GM18951 (cell line): ENCODE measurements at regions not wholly inside any gene's neighbourhood (a gene's known extent, or its start where the extent isn't known, plus 50 kb on each side); places are given as distances from the start of the nearest gene placed in this dataset.

Experiments used
- POLR2A ChIP-seq: IDR thresholded peaks from 4 replicates; pipeline ENCODE4 v1.6.1; 2011; ENCODE audit warnings: mild to moderate bottlenecking; ENCODE audit not compliant: insufficient read length, insufficient read depth; ENCODE audit errors: extremely low read depth
- in situ Hi-C: fragments of 300-500 bp; cut with MboI; formaldehyde crosslinking; loops from one replicate; pipeline ENCODE4 v1.12.0; 2022; ENCODE audit warnings: low sequenced_read_pairs, mixed read lengths, inconsistent platforms; ENCODE audit not compliant: unreplicated experiment

DNA sequence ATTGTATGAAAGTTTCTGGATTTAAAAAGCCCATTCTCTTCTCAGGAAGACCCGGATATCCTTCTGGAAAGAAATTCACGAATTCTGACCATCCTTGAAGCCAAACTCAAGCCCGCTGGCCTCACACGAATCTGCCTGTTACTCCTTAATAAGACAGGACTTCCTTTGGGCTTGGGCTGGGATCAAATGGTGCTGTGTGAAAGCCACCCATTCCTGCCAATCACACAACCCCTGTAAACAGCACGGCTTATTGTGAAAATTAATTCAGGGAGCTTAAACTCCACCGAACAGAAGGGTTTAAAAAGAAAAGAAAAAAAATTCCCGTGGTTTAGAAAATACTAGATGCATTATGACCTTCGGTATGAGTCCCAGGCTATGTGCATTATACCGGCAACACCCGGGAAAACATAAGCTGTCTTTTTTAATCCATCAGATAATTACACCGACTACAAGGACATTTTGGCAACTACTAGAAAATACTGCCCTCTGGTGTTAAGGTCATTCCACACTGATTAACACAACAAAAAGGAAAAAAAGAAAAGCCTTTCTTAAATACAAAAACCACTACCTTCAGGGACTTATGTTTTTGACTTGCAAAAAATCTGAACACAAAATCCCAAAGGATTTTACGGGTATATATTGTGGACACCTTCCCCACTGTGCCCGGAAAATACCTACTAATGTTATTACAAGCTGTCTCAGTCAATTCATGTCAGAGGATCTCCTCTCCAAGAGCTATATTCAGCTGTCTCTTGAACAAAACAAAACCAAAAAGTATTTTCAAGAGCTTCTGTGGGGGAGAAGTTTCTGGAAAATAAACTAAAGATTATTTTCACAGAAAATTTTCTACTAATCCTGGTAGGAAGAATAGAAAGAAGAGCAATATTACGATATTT, 76.0 kb upstream of the LSM14A start:
- TF ChIP-seq POLR2A = no peak
- in situ Hi-C loops = loop anchor here (10.0 kb wide), 1 partner anchor 321 kb away; no protein-coding TSS in a partner anchor

DNA sequence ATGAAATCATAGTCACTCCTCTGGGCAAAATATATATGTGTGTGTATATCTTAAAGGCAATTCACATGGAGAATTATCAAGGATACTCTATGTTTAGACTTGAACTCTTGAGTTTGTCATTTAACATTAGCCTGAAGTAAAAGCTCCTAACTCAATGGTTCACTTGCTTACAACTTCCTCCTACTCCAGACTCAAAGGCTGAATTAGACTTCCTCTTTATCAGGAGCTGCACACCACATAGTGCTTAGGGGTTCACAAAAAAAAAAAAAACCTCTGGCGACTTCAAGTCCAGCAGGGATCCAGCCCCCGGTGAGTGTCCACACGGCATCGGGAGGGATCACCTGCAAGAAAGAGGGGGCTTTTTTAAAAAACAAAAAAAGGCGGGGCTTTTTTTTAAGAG, 68.2 kb upstream of the LSM14A start:
- no peak for TF ChIP-seq POLR2A
- in situ Hi-C loops = no loop called here

DNA sequence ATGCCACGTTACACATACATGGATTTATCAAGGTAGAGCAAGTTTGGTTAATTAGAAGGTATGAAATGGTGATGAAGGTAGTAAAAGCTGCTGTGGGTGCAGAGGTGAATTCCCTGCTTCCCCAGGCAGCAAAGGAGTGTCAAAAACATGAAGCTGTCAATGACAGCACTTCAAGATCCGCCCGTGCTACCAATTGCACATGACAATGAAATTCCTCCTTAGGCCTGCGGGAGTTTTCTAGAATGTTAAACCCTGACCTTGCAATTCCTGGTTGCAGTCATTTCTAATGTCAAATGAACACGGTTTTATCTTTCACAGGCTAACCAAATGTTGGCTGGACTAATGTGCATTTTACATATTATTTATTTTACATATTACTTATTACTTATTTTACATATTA, 67.7 kb upstream of the LSM14A start:
- TF ChIP-seq POLR2A = no peak
- in situ Hi-C loops = no loop called here

DNA sequence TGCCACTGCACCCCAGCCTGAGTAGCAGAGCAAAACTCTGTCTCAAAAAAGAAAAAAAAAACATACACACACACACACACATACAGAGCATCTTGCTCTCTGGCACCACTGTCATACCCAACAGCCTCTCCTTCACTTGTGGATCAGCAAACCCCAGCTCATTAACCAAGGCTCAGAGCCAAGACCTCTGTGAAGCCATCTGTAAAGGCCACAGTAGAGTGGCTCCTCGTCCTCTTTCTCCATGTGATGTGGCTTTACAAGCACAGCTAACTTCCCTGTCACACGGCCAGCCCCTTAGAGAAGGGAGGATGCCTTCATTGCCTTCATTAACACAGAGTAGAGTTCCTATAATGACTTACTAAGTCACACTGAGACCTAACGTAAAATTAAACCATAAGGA, 62.7 kb upstream of the LSM14A start:
- no peak for TF ChIP-seq POLR2A
- in situ Hi-C loops = no loop called here

DNA sequence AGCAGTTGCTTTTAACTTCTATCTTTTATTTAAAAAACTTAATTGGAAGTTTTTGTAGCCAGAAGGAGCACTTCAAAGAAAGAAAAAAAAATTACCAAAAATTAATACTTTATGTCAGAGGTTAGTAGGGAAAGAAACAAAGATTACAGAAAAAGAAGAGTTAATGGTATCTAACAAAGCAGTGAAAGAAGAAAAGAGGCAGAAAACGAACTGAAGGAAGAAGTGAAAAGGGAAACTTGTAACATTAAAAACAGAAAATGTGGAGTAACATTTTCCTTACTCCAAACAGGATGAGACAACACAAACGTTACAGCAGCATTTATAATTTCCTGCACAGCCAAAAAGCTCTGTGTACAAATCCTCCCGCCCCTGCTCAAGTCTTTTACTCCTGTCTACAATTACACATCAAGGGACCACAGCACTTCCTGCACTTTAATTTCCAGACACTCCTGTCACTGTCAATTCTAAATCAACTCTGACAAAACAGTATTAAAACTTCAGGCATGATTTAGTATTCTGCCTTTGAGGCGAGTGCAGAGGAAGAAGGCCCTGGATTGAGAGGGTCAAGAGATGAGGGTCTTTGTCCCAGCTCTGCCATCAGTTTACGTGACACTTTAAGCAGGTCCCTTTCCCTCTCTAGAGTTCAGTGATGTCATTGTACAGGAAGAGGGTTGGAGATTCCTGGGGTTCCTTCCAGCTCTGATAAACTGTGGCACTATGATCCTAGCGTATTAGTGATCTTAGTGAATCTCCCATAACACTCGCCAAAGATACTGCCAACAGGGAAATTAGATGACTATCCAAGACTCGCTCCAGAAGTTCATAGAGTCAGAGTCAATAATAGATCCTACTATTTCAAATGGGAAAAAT, 53.2 kb upstream of the LSM14A start:
- in situ Hi-C loops = no loop called here
- TF ChIP-seq POLR2A = no peak

DNA sequence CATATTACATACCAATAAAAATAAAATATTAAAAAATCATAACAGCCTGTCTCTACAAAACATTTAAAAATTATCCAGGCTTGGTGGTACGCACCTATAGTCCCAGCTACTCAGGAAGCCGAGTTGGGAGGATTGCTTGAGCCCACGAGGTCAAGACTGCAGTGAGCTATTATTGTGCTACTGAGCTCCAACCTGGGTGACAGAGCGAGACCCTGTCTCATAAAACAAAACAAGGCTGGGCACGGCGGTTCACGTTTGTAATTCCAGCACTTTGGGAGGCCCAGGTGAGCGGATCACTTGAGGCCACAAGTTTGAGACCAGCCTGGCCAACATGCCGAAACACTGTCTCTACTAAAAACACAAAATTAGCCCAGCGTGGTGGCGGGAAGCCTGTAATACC, 52.2 kb upstream of the LSM14A start:
- no peak for TF ChIP-seq POLR2A
- in situ Hi-C loops = no loop called here

DNA sequence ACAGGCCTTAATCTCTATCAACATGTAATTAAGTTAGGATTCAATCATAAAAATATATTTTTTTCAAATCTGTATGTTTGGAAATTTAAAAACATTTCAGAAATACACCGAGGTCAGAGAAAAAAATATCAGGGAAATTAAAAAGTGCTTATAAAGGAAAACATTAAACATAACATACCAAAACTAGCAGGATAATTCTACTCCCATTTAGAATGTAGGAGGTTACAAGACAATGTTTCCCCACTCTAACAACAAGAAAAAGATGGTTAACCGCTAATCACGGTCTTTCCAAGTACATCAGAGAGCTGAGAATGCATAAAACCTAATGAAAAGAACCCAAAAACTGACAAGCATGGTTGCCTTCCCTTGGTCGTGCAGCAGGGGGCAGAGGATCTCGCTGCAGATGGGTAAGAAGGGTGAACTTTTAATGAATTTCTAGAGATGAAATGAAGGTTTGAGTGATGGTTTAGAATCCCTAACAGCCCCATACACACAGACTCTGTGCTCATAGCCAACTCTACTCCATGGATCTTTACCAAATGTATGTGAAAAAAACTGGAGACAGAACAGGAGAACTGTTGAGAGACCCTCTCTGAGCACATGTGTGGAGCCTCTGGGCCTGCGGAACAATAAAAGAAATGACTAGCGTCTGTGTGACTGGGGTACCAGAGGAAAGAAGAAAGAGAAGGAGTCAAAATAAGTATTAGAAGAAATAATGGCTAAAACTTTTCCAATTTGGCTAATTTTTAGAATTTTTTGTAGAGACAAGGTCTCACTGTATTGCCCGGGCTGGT, 51.3 kb upstream of the LSM14A start:
- TF ChIP-seq POLR2A = no peak
- in situ Hi-C loops = no loop called here
